GM23248 (cell line): ENCODE measurements at regions not wholly inside any gene's neighbourhood (a gene's known extent, or its start where the extent isn't known, plus 50 kb on each side); places are given as distances from the start of the nearest gene placed in this dataset.

Source experiments
- DNase-seq: peaks from one replicate; pipeline ENCODE4 v3.0.0-alpha.2; 2015
- H2AFZ ChIP-seq: fragments of 200-600 bp; sonication (generic); 2 replicates; pipeline ENCODE4 v1.6.1; 2016; ENCODE audit warnings: antibody characterized with exemption
- H3F3A ChIP-seq: fragments of 200-600 bp; sonication (generic); 2 replicates; pipeline ENCODE4 v1.6.1; 2016; ENCODE audit warnings: mild to moderate bottlenecking, antibody characterized with exemption, mixed run types; ENCODE audit not compliant: insufficient read depth
- H3K27ac ChIP-seq: fragments of 200-600 bp; sonication (generic); 2 replicates; pipeline ENCODE4 v1.5.1; 2016; ENCODE audit warnings: mild to moderate bottlenecking
- H3K27me3 ChIP-seq: fragments of 200-600 bp; sonication (generic); replicated peaks from 2 replicates; pipeline ENCODE4 v1.6.1; 2016; ENCODE audit warnings: mild to moderate bottlenecking; ENCODE audit not compliant: insufficient read depth
- H3K36me3 ChIP-seq: fragments of 200-600 bp; sonication (generic); 2 replicates; pipeline ENCODE4 v1.6.1; 2016; ENCODE audit warnings: low read depth, mild to moderate bottlenecking
- H3K4me1 ChIP-seq: fragments of 200-600 bp; sonication (generic); 2 replicates; pipeline ENCODE4 v1.6.1; 2016; ENCODE audit warnings: mild to moderate bottlenecking; ENCODE audit not compliant: insufficient read depth
- H3K4me2 ChIP-seq: fragments of 200-600 bp; sonication (generic); one replicate; pipeline ENCODE4 v1.6.1; 2016; ENCODE audit warnings: mild to moderate bottlenecking; ENCODE audit not compliant: unreplicated experiment
- H3K4me3 ChIP-seq: fragments of 200-600 bp; sonication (generic); 2 replicates; pipeline ENCODE4 v1.5.1; 2016; ENCODE audit warnings: mild to moderate bottlenecking
- H3K79me2 ChIP-seq: fragments of 200-600 bp; sonication (generic); 2 replicates; pipeline ENCODE4 v1.6.1; 2016; ENCODE audit warnings: mild to moderate bottlenecking; ENCODE audit not compliant: insufficient read depth
- H3K9ac ChIP-seq: fragments of 200-600 bp; sonication (generic); 2 replicates; pipeline ENCODE4 v1.6.1; 2016; ENCODE audit warnings: mild to moderate bottlenecking
- H3K9me2 ChIP-seq: fragments of 200-600 bp; sonication (generic); 2 replicates; pipeline ENCODE4 v1.6.1; 2016; ENCODE audit warnings: mixed run types, mild to moderate bottlenecking, moderate library complexity; ENCODE audit not compliant: insufficient read depth
- H3K9me3 ChIP-seq: fragments of 200-600 bp; sonication (generic); one replicate; pipeline ENCODE4 v1.6.1; 2017; ENCODE audit warnings: low read depth
- H4K20me1 ChIP-seq: fragments of 200-600 bp; sonication (generic); 2 replicates; pipeline ENCODE4 v1.6.0; 2016; ENCODE audit not compliant: insufficient read depth
- EZH2 ChIP-seq: fragments of 200-600 bp; sonication (generic); IDR thresholded peaks from 2 replicates; pipeline ENCODE4 v1.6.1; 2018; ENCODE audit warnings: antibody characterized with exemption, mild to moderate bottlenecking; ENCODE audit not compliant: insufficient read depth, poor library complexity, severe bottlenecking
- EZH2phosphoT487 ChIP-seq: fragments of 200-600 bp; sonication (generic); IDR thresholded peaks from 2 replicates; pipeline ENCODE4 v1.6.1; 2018; ENCODE audit warnings: antibody characterized with exemption, moderate library complexity, mild to moderate bottlenecking, low read depth; ENCODE audit not compliant: insufficient read depth
- WGBS, 2 experiments: methylation state at CpG; one replicate each; pipeline ENCODE4 v1.1.6; 2015 to 2017; ENCODE audit warnings: low lambda C conversion rate in 2 of 2, low coverage in 1 of 2; ENCODE audit errors: missing lambda C conversion rate in 2 of 2; 5-methylcytosine and 5-hydroxymethylcytosine counted together
- in situ Hi-C: fragments of 300-500 bp; cut with MboI; formaldehyde crosslinking; loops from 2 replicates; pipeline ENCODE4 v1.15.0; 2020

GRCh38 chr12:63064080-63064479 is 86.9 kb downstream of the AVPR1A start:
- H3K36me3 ChIP-seq, result no peaks in the 10 kb centered on the region
- peak; percentile 61 for DNase-seq
- no peak overlapping the region for H3K27ac ChIP-seq
- no peaks in the 10 kb centered on the region for H3K79me2 ChIP-seq
- H3K9ac ChIP-seq, result no peak overlapping the region
- H3K4me3 ChIP-seq, result no peak overlapping the region
- no peaks in the 10 kb centered on the region for H3K9me2 ChIP-seq
- H3K4me1 ChIP-seq, result no peaks in the 10 kb centered on the region
- H3F3A ChIP-seq, result no peaks in the 10 kb centered on the region
- no peaks in the 10 kb centered on the region for H3K9me3 ChIP-seq
- WGBS, 2 experiments, result 0% methylated on average over 1 of the region's 1 CpG
- in situ Hi-C loops, result loop anchor here (10.0 to 25.0 kb wide), 3 partner anchors 249 to 619 kb away; no protein-coding TSS in a partner anchor
- H3K4me2 ChIP-seq, result no peak overlapping the region
- TF ChIP-seq EZH2phosphoT487, result no peak
- TF ChIP-seq EZH2, result no peak
- H3K27me3 ChIP-seq, result no peaks in the 10 kb centered on the region
- H4K20me1 ChIP-seq, result no peaks in the 10 kb centered on the region
- no peak overlapping the region for H2AFZ ChIP-seq

GRCh38 chr12:63056649-63057048 is 94.4 kb downstream of the AVPR1A start:
- H2AFZ ChIP-seq, result no peak overlapping the region
- TF ChIP-seq EZH2phosphoT487 (no peak), EZH2 (no peak)
- no peak for DNase-seq
- no peaks in the 10 kb centered on the region for H3F3A ChIP-seq
- no peak overlapping the region for H3K4me3 ChIP-seq
- H3K4me2 ChIP-seq, result no peak overlapping the region
- H3K9me3 ChIP-seq, result no peaks in the 10 kb centered on the region
- in situ Hi-C loops, result loop anchor here (25.0 kb wide), 1 partner anchor 469 kb away; no protein-coding TSS in a partner anchor
- no peak overlapping the region for H3K27ac ChIP-seq
- H4K20me1 ChIP-seq, result no peaks in the 10 kb centered on the region
- H3K9me2 ChIP-seq, result no peaks in the 10 kb centered on the region
- H3K27me3 ChIP-seq, result peaks cover 5% of the 10 kb centered on the region
- no peaks in the 10 kb centered on the region for H3K4me1 ChIP-seq
- H3K79me2 ChIP-seq, result no peaks in the 10 kb centered on the region
- H3K36me3 ChIP-seq, result no peaks in the 10 kb centered on the region
- no peak overlapping the region for H3K9ac ChIP-seq

- in situ Hi-C loops, result loop anchor here (25.0 kb wide), 1 partner anchor 465 kb away; no protein-coding TSS in a partner anchor
- H3K36me3 ChIP-seq, result no peaks in the 10 kb centered on the region
- H2AFZ ChIP-seq, result no peak overlapping the region
- no peaks in the 10 kb centered on the region for H3F3A ChIP-seq
- no peaks in the 10 kb centered on the region for H3K9me3 ChIP-seq
- no peaks in the 10 kb centered on the region for H3K79me2 ChIP-seq
- H3K4me1 ChIP-seq, result no peaks in the 10 kb centered on the region
- no peak overlapping the region for H3K9ac ChIP-seq
- no peak for DNase-seq
- H4K20me1 ChIP-seq, result no peaks in the 10 kb centered on the region
- no peak overlapping the region for H3K4me2 ChIP-seq
- peaks cover 5% of the 10 kb centered on the region for H3K27me3 ChIP-seq
- H3K4me3 ChIP-seq, result no peak overlapping the region
- no peak overlapping the region for H3K27ac ChIP-seq
- no peak for TF ChIP-seq EZH2
- no peak for TF ChIP-seq EZH2phosphoT487
- H3K9me2 ChIP-seq, result no peaks in the 10 kb centered on the region
Observed at GRCh38 chr12:63052696-63053095, 98.3 kb downstream of the AVPR1A start.

GRCh38 chr12:63047146-63047545 is 103.9 kb downstream of the AVPR1A start:
- H3K9me2 ChIP-seq, result no peaks in the 10 kb centered on the region
- no peaks in the 10 kb centered on the region for H3K27me3 ChIP-seq
- no peak for DNase-seq
- no peak overlapping the region for H3K4me2 ChIP-seq
- no peak overlapping the region for H3K9ac ChIP-seq
- no peaks in the 10 kb centered on the region for H3F3A ChIP-seq
- TF ChIP-seq EZH2phosphoT487 (no peak), EZH2 (no peak)
- WGBS, 2 experiments, result 0 to 4% methylated on average over 1 of the region's 1 CpG
- H3K36me3 ChIP-seq, result no peaks in the 10 kb centered on the region
- no peak overlapping the region for H2AFZ ChIP-seq
- H3K27ac ChIP-seq, result no peak overlapping the region
- no peak overlapping the region for H3K4me3 ChIP-seq
- no peaks in the 10 kb centered on the region for H3K9me3 ChIP-seq
- in situ Hi-C loops, result no loop called here
- H4K20me1 ChIP-seq, result no peaks in the 10 kb centered on the region
- no peaks in the 10 kb centered on the region for H3K79me2 ChIP-seq
- H3K4me1 ChIP-seq, result peaks cover 9% of the 10 kb centered on the region
